CD1c-positive myeloid dendritic cell (primary cell): ENCODE measurements at regions not wholly inside any gene's neighbourhood (a gene's known extent, or its start where the extent isn't known, plus 50 kb on each side); places are given as distances from the start of the nearest gene placed in this dataset.
"Not testable (repeated sequence)": the region's sequence is repeated elsewhere in the genome, so short reads cannot be mapped to it uniquely, and the experiment has no call there.

Source experiments
- DNase-seq: peaks from one replicate; pipeline ENCODE4 v3.0.0-alpha.2; 2016; ENCODE audit errors: extremely low spot score

DNA sequence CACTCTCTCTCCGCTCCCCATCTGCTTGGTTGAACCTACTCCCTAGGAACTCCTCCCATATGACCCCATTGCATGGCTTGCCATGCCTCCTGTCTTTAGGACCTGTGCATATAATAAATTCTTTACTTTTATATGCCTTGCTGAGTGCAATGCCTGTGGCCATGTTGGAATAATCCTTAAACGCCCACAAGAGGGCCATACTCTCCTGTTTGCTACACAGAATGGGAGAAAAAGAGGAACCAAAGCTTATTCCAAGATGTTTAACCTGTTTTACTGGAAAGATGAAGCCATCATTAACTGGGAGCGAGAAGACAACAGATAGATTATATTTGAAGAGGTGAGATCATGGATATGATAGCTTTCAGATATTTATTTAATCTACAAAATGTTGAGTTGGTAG, 1097.8 kb downstream of the NAALADL2 start:
- no peak for DNase-seq

DNA sequence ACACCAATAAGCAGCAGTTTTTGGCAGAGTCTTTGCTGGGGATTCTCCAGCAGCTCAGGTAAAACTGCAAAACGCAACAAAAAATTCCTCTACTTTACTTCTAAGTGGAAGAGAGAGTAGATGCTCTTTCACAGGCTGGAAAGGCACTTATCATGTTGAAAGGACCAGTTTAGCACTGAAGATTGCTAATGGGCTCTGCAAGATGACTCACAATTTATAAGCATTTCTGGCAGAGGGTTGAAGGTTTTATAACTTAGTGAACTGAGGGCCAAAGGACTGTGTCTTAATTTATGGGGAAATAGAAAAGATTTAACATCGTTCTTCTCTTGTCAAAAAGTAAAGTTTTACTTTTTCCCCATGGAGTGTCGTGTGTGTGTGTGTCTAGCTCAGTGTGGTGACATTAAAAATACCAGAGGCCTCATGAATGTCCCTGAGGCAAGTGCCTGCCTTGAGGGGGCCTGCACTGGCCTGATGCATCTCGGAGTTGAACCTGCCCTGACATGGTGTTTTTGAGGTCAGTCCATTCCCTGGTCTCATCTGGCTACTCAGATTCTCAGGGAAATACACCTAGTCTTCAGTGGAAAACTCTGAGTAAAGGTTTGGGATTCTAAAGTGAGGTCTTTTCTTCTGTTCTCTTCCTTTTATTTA, 1092.0 kb downstream of the NAALADL2 start:
- DNase-seq, result no peak

DNA sequence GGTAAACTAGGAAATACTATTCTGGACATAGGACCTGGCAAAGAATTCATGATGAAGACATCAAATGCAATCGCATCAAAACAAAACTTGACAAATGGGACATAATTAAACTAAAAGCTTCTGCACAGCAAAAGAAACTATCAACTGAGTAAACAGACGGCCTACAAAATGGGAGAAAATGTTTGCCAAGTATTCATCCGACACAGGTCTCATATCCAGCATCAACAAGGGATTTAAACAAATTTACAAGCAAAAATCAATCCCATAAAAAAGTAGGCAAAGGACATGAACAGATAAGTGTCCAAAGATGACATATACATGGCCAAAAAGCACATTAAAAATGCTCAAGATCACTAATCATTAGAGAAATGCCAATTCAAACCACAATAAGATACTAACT, 1088.9 kb downstream of the NAALADL2 start:
- no peak for DNase-seq

DNA sequence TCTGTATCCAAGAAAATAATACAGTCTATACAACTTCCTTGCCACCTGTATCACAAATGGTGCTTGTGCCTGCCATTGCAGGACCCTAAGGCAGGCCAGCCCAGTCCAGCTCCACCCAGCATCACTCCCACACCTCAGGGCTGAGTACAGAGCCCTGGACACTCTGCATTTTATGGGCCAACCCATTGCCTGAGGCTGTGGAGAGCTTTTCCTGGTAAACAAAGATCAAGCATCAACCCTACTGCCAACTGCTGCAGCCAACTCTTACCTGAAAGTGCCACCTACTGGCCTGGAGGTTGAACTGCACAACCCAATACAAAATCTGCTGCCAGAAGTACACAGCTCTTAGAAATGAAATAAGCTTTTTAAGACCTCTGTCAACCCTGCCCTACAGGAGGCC, 1082.2 kb downstream of the NAALADL2 start:
- DNase-seq, result no peak

DNA sequence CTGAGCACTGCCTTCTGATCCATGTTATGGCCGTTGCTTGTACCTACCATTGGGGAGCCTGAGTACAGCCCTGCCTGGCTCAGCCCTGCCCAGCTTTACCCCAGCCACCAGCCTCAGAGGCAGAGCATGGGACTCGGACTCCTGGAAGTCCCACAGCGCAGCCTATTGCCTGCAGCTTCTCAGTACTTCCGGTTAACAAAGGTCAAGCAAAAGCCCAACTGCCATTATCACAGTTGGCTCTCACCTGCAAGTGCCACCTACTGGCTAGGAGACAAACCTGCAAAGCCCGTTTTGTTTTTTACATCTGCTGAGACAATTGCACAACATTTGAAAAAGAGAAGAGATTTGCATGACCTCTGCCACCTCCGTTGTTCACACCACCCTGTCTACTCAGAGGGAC, 1081.7 kb downstream of the NAALADL2 start:
- no peak for DNase-seq

DNA sequence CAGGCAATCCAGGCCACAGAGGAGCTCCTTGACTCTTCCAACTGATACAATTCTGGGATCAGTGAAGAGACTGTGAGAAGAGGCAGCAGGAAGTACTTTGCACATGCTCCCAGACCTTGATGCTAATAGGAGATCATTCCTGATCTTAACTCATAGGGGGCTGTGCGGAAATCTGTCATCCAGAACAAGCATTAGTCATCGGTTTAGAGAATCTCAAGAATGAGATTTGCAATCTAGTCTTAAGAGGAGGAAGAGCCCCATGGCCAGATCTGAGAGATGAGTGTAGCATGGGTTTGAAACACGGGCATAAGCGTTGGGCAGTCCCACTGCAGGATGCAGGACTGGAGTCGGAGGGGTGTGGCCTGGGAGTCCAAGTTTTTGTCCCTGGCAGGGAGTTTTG, 1081.1 kb downstream of the NAALADL2 start:
- no peak for DNase-seq

DNA sequence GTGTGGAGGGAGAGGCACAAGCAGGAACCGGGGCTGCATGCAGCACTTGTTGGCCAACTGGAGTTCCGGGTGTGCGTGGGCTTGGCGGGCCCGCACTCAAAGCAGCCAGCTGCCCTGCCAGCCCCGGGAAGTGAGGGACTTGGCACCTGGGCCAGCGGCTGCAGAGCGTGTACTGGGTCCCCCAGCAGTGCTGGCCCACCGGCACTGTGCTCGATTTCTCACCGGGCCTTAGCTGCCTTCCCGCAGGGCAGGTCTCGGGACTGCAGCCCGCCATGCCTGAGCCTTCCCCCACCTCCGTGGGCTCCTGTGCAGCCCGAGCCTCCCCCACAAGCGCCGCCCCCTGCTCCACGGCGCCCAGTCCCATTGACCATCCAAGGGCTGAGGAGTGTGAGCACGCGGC, 1078.2 kb downstream of the NAALADL2 start:
- DNase-seq, result not testable (repeated sequence)

DNA sequence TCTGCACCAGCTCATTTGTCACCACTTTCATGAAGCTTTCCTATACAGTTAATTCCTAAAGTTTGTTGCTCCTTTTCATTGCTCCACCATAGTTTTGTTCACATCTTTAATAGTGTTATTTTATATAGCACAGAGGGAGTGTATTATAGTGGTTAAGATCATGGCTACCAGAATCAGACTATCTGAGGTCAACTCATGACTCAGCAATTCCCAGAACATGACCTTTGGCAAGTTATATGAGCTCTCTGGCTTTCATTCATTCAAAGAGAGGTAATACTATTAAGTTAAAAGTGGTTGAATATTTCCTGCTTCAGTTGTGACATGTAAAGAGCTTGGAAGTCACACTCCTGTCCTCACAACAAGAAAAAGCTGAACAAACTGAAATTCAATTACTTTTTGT, 1073.5 kb downstream of the NAALADL2 start:
- DNase-seq, result no peak

DNA sequence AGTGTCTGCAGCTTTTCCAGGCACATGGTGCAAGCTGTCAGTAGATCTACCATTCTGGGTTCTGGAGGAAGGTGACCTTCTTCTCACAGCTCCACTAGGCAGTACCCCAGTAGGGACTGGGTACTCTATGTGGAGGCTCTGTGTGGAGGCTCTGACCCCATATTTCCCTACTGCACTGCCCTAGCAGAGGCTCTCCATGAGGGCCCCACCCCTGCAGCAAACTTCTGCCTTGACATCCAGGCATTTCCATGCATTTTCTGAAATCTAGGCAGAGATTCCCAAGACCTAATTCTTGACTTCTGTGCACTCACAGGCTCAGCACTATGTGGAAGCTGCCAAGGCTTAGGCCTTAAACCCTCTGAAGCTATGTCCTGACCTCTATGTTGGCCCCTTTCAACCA, 1060.0 kb downstream of the NAALADL2 start:
- DNase-seq, result no peak

DNA sequence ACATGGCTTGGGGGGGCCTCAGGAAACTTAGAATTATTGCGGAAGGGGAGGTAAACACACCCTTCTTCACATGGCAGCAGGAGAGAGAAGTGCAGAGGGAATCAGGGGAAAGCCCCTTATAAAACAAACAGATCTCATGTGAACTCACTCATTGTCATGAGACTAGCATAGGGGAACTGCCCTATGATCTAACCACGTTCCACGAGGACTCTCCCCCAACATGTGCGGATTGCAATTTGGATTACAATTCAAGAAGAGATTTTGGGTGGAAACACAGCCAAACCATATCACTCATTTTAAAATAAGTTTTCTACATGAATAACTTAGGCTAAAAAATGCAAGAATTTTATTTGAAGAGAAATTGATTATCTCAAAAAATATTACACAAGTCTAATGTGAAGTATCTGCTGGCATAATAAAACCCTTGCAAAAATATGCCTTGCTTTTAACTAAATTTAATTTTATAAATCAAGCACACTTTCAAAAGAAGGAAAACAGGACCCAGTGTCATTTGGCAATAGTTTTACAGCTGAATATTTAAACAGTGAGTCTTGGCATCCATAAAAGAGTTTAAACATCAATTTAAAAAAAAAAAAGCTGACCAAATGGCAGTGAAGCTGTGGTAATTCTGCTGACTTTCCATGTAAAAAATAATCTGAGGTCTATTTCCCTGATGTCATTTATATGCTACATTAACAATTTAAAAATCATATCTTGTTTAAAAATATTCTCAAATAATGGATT, 1057.2 kb downstream of the NAALADL2 start:
- no peak for DNase-seq

DNA sequence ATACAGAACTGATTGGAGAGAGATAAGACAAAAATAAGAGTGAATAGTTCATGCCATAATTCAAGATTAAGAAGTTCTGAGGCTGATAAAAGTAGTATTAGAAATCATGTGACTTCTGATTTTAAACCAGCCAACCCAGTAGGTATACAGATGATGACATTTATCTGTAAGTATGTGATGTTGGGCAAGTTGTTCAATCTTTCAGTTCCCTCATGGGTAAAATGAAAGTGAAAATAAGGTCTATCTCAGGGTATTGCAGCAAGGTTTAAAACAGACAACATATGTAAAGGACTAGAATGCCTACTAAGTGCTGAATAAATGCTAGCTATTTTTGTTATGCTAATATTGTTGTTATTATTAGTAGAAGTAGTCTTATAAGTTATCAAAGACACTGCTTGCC, 1055.7 kb downstream of the NAALADL2 start:
- no peak for DNase-seq

DNA sequence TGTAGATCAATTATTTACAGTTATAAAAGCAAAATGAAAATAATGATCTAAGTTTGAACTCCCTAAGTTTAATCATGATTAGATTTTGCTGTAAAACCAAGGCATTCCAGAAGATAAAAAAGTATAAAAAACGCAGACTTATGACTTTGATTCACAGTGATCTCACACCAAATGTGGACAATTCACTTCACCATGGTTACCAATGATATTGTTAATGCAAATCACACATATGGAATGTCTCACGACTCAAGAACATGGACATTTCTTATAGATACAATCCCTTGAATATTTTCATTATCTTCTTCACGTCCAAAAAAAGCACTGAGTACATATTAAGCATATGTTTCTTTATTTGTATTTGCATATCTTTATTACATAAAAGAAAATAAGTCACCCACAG, 1054.2 kb downstream of the NAALADL2 start:
- DNase-seq, result no peak

DNA sequence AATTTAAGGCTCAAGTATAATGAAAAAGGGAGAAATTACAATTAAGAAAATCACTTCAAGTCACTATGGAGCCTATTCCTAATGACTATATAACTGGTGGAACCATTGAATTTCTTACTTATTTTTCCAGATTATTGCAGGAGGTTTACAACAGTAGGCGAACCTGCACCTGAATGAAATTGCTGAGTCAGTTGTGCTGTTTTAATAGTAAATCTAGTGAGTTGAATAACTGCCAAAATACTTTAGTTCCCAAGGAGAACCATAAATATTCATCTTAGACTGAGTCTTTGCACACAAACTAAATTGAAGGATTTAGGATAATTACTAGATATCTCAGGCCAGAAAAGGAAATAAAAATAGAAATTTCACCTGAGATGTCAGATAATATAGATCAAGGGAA, 1052.8 kb downstream of the NAALADL2 start:
- no peak for DNase-seq

DNA sequence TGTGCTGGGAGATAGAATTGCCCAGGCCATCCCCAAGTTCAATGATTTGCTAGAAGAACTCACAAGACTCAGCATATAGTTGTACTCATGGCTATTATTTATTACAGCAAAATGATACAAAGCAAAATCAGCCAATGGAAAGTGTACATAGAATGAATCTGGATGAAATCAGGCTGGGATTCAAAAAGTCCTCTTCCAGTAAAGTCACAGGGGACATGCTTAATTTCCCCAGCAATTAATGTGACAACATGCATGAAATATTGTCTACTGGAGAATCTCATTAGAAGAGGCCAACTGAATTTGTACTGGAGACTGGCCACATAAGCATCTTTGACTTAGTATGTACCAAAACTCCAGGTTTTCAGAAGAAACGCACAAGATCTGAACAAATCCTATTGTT, 1043.1 kb downstream of the NAALADL2 start:
- DNase-seq, result no peak

DNA sequence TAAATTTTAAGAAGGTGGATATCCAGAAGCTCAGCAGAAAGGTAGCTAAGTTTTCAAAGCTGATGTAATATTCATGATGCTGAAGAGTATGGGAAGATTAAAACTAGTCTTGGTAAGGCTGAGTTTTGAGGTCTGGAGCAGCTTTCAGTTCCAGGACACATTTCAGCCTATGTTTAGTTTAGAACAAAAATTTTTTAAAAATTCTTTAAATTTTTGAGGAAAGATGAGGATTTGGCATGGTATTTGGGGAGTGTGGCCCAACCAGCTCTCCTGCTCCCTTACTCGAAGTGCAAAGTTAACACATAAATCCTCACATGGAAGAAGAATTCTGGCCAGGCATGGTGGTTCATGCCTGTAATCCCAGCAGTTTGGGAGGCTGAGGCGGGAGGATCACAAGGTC, 1039.1 kb downstream of the NAALADL2 start:
- DNase-seq, result no peak

DNA sequence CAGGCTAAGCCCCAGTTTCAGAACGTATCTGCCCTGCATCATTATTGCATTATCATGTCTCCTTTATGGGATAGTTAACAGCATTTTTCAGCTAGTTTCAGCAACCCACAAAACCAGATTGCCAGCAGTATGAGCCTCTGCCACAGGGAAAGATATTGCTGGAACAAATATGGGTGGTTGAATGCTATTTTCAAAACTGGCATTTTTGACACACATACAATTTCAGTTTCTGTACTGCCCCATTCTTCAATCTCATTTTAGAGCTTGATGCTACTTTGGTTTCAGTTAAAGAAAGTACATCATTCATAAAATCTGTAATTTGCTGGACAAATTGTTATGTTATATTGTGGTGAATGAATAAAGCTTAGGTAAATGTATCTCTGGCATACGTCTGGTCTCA, 1037.5 kb downstream of the NAALADL2 start:
- DNase-seq, result no peak

DNA sequence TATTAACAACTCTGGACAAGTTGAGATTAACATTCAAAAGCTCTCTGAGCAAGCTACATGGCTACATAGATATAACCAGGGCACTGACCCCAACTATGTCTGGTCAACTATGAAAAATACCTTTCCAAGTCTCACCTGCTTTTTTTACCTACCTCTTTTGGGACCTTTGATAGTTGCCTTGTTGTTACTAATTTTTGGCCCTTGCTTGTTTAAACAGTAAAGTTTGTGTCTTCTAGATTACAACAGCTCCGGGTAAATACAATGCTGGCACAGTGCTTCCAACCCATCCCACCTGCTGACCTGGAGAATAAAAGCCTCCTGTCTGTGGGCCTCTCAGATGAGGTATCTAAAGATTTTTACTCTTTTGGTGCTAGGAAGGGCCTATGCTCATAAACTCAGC, 1036.6 kb downstream of the NAALADL2 start:
- no peak for DNase-seq

DNA sequence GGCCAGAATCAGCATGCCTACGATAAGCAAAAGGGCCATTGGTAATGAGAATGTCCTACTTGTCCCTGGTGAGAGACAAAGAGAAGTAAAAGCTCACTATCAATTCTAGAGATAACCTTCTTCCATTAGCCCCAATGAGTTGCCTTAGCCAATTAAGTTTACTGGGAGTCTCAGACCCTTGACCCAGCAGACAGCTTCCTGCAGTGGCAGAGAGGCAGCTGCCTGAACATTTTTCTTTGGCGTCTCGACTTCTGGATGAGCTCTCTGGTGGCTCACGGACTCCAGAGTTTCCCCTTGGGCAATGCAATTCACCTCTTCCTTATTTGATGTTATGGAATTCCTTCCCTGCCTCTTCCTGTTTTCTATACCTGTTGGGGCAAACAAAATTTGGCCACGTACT, 1034.4 kb downstream of the NAALADL2 start:
- DNase-seq, result no peak

DNA sequence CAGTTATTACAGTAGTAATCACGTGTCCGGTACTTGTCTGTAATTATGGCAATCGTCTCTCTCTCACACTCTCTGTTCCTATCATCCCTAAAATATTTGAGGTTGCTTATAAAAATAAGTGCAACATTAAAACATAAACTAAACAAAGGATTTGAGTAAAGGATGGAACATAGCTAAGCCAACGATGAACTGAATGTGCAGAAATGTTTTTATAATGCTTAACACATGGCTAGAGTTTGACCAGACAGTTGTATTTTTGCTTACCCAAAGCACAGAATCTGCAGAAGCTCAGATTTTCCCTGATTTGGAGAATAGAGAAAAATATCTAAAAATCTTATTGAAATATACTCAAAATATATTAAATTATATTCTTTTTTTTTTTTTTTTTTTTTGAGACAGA, 1030.9 kb downstream of the NAALADL2 start:
- no peak for DNase-seq

DNA sequence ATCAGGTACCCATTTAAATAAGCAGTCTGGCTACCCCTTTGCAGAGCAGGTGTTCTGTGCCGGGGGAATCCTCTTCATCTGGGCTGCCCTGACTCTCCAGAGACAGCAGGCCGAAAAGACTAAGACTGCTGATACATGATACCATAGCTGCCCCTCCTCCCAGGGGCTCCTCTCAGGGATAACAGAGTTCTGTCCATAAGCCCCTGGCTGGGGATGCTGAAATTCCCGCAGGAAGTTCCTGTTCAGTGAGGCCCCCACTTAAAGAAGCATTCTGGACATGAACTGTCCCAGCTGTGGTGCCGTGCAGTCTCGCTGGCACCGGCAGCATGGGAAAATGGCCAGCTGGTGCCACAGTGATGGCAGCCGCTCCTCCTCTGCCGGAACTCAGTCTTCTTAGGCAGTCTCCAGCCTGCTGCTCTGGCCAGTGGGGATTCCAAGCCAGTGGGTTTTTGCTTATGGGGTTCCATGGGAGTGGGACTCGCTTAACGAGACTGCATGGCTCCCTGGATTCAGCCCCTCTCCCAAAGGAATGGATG, 1026.2 kb downstream of the NAALADL2 start:
- no peak for DNase-seq

DNA sequence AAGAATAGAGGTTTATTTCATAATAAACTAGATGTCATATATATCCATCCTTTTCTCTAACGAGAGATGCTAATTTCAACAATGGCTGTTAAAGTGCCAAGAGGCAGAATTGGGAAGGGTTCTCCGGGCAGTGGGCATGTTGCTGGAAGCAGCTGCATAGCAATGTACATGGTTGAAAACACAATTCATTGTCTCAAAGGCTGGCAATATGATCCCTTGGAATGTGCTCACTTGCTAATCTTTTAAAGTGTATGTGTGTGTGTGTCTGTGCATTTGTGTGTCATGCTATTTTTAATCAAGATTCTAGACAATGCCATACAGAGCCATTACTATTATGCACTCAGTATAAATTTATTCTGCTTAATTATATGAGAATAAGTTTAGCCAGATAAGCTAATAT, 1020.3 kb downstream of the NAALADL2 start:
- DNase-seq, result no peak

DNA sequence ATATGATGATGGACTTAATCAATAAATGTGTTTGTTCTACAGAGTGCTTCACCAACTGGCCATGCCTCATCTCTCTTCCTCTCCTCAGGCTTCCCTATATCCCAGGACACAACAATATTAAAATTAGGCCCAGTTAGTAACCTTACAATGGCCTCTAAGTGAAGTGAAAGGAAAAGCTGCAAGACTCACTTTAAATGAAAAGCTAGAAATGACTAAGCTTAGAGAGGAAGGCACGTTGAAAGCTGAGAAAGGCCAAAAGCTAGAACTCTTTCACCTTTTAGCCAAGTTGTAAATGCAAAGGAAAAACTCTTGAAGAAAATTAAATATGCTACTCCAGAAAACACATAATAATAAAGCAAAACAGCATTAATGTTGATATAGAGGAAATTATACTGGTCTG, 1010.3 kb downstream of the NAALADL2 start:
- DNase-seq, result no peak

DNA sequence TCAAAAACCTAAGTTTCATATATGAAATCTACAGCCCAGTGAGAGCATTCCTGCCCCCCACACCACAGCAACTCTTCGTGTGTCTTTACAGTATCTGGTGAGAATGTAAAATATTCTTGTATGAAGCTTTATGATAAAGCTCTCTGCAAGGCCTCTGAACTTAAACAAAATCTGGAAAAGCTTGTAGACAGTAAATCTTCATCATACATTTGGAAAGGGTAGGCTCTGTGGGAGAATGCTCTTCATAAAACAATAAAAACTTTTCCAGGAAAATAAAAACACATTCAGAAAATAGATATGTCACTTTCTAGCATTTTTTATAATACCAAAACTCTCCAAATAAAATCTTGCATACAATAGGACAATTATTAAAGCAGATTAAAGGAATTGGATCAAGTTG, 1009.5 kb downstream of the NAALADL2 start:
- no peak for DNase-seq

DNA sequence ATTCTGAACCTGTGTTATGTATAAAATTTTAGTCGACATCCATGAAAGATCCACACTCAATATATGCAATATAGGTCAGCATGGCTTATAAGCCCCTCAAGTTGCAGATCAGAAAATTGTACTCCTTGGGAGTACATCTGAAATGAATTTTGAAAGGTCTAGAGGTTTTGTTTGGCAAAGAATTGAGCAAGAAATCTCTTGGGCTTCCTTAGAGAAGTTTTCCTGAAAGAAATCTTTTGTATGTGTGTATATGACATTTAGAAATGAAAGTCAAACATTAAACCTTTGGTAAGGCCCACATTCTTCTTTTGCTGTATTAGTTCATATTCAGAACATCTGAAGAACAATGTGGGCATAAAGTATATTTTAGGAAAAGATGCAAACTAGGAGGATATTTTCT, 1006.6 kb downstream of the NAALADL2 start:
- DNase-seq, result no peak
